GM19238 (cell line): ENCODE measurements at regions not wholly inside any gene's neighbourhood (a gene's known extent, or its start where the extent isn't known, plus 50 kb on each side); places are given as distances from the start of the nearest gene placed in this dataset.

Experiments
- DNase-seq: peaks from one replicate; pipeline ENCODE4 v3.0.0; 2011; ENCODE audit warnings: low spot score; ENCODE audit not compliant: insufficient read length

- no peak for DNase-seq
Measured at GRCh38 chr4:164481306-164482091, 272.4 kb upstream of the SMIM31 start.

GRCh38 chr4:164482092-164482404 lies 271.9 kb upstream of the SMIM31 start:
- no peak for DNase-seq

- DNase-seq = no peak
Measured at GRCh38 chr4:164482758-164483157, 271.2 kb upstream of the SMIM31 start.

GRCh38 chr4:164483711-164484110 lies 270.2 kb upstream of the SMIM31 start:
- no peak for DNase-seq

- DNase-seq = no peak
Measured at GRCh38 chr4:164484551-164484950, 269.4 kb upstream of the SMIM31 start.

- no peak for DNase-seq
Measured at GRCh38 chr4:164485136-164485535, 268.8 kb upstream of the SMIM31 start.

GRCh38 chr4:164488114-164488513 lies 265.8 kb upstream of the SMIM31 start:
- no peak for DNase-seq

- DNase-seq = no peak
Measured at GRCh38 chr4:164501074-164501473, 252.9 kb upstream of the SMIM31 start.

GRCh38 chr4:164503874-164504273 lies 250.1 kb upstream of the SMIM31 start:
- no peak for DNase-seq

GRCh38 chr4:164508097-164508496 lies 245.8 kb upstream of the SMIM31 start:
- DNase-seq = no peak

GRCh38 chr4:164508771-164509170 lies 245.2 kb upstream of the SMIM31 start:
- DNase-seq = no peak

GRCh38 chr4:164509951-164510350 lies 244.0 kb upstream of the SMIM31 start:
- no peak for DNase-seq

- DNase-seq = no peak
Measured at GRCh38 chr4:164512124-164512523, 241.8 kb upstream of the SMIM31 start.

GRCh38 chr4:164514765-164515164 lies 239.2 kb upstream of the SMIM31 start:
- DNase-seq = no peak

GRCh38 chr4:164524789-164525188 lies 229.1 kb upstream of the SMIM31 start:
- DNase-seq = no peak

- no peak for DNase-seq
Measured at GRCh38 chr4:164526933-164527583, 226.9 kb upstream of the SMIM31 start.

GRCh38 chr4:164529058-164529457 lies 224.9 kb upstream of the SMIM31 start:
- no peak for DNase-seq

GRCh38 chr4:164529486-164529885 lies 224.4 kb upstream of the SMIM31 start:
- no peak for DNase-seq

- no peak for DNase-seq
Measured at GRCh38 chr4:164531336-164531735, 222.6 kb upstream of the SMIM31 start.

- DNase-seq = no peak
Measured at GRCh38 chr4:164536814-164537213, 217.1 kb upstream of the SMIM31 start.

- DNase-seq = no peak
Measured at GRCh38 chr4:164538097-164538496, 215.8 kb upstream of the SMIM31 start.

GRCh38 chr4:164540987-164541386 lies 212.9 kb upstream of the SMIM31 start:
- DNase-seq = no peak

GRCh38 chr4:164542431-164542830 lies 211.5 kb upstream of the SMIM31 start:
- DNase-seq = no peak
